K562 (cell line): ENCODE measurements at regions not wholly inside any gene's neighbourhood (a gene's known extent, or its start where the extent isn't known, plus 50 kb on each side); places are given as distances from the start of the nearest gene placed in this dataset.

Source experiments
- ATAC-seq: fragments of 200-7000 bp; cut with Tn5 transposase; 3 replicates; pipeline ENCODE4 v1.9.1; 2020; ENCODE audit warnings: moderate library complexity
- BruUV-seq: library from RNA; stranded (reverse); fragments of 400-500 nt; replicated peaks from 2 replicates; lab custom pipeline; 2021; lab: Mats Ljungman, UMichigan
- CTCF ChIA-PET: fragments of 300-600 bp; formaldehyde crosslinking; extraction: SDS; loops from one replicate; lab custom pipeline; 2021; ENCODE audit warnings: low intra/inter-chr PET ratio; lab: Yijun Ruan, JAX
- POLR2A ChIA-PET: fragments of 300-600, 350-650 bp; sonication (Branson Sonifier 250); formaldehyde crosslinking; extraction: SDS; loops from one replicate; lab custom pipeline; 2021; ENCODE audit warnings: antibody characterized with exemption, inconsistent platforms; lab: Yijun Ruan, JAX
- DNase-seq, 4 experiments: peaks; one replicate each; pipeline versions ENCODE4 v3.0.0 to v3.0.0-alpha.2; 2011 to 2018; ENCODE audit warnings: low spot score in 3 of 4, mixed read lengths in 3 of 4; ENCODE audit errors: extremely low read depth in 1 of 4
- FAIRE-seq: peaks from 2 replicates; lab custom pipeline; 2011; peaks lifted over from hg19 to GRCh38; lab: Jason Lieb, UNC
- H2AFZ ChIP-seq: 2 replicates; pipeline ENCODE4 v1.6.0; 2011; ENCODE audit warnings: low read depth, low read length, control low read depth, inconsistent platforms
- H3K27ac ChIP-seq: fragments of 200-600 bp; 3 replicates; pipeline ENCODE4 v1.8.0; 2011; ENCODE audit warnings: low read depth, mild to moderate bottlenecking, control low read depth, inconsistent platforms, low read length, moderate library complexity, mixed read lengths; ENCODE audit errors: extremely low read depth
- H3K27me3 ChIP-seq, 2 experiments: fragments of 300-600 bp in 1 of 2; 2 replicates in 1 of 2; 3 replicates in 1 of 2; pipeline versions ENCODE4 v1.6.0 to v1.8.0; 2011; ENCODE audit warnings: inconsistent platforms in 2 of 2, low read length in 2 of 2, mild to moderate bottlenecking in 1 of 2, mixed read lengths in 1 of 2, moderate library complexity in 1 of 2; ENCODE audit not compliant: control insufficient read depth in 2 of 2, insufficient read depth in 2 of 2
- H3K36me3 ChIP-seq: fragments of 300-600 bp; 3 replicates; pipeline ENCODE4 v1.8.0; 2011; ENCODE audit warnings: mild to moderate bottlenecking, low read length, inconsistent platforms; ENCODE audit not compliant: control insufficient read depth, insufficient read depth
- H3K4me1 ChIP-seq, 2 experiments: fragments of 200-600 bp in 1 of 2; replicated peaks in 1 of 2; 2 replicates in 1 of 2; 3 replicates in 1 of 2; pipeline versions ENCODE4 v1.5.1 to v1.8.0; 2011; ENCODE audit warnings: inconsistent platforms in 2 of 2, low read length in 2 of 2, mild to moderate bottlenecking in 1 of 2, mixed read lengths in 1 of 2, moderate library complexity in 1 of 2; ENCODE audit not compliant: control insufficient read depth in 2 of 2, insufficient read depth in 2 of 2
- H3K4me2 ChIP-seq: 2 replicates; pipeline ENCODE4 v1.6.1; 2011; ENCODE audit warnings: low read length, control low read depth, inconsistent platforms, mixed read lengths; ENCODE audit not compliant: insufficient read depth
- H3K4me3 ChIP-seq: fragments of 200-600 bp; sonication (generic), shearing (Covaris generic); 2 replicates; pipeline ENCODE4 v1.5.1; 2016; ENCODE audit warnings: control low read depth, inconsistent platforms
- H3K79me2 ChIP-seq: fragments of 200-600 bp; 3 replicates; pipeline ENCODE4 v1.8.0; 2011; ENCODE audit warnings: low read length, inconsistent platforms; ENCODE audit not compliant: control insufficient read depth, insufficient read depth
- H3K9ac ChIP-seq, 2 experiments: 2 replicates each; pipeline versions ENCODE4 v1.6.0 to v1.6.1; 2011; ENCODE audit warnings: low read depth in 2 of 2, low read length in 2 of 2, control low read depth in 1 of 2, inconsistent platforms in 1 of 2, mild to moderate bottlenecking in 1 of 2, mixed read lengths in 1 of 2; ENCODE audit not compliant: insufficient read depth in 1 of 2
- H3K9me1 ChIP-seq: one replicate; pipeline ENCODE4 v1.6.0; 2011; ENCODE audit warnings: inconsistent platforms, mild to moderate bottlenecking, low read length, moderate library complexity; ENCODE audit not compliant: control insufficient read depth, insufficient read depth
- H3K9me3 ChIP-seq: replicated peaks from 2 replicates; pipeline ENCODE4 v1.5.1; 2011; ENCODE audit warnings: low read depth, low read length, inconsistent platforms; ENCODE audit not compliant: control insufficient read depth, insufficient read depth
- H4K20me1 ChIP-seq: replicated peaks from 2 replicates; pipeline ENCODE4 v1.6.1; 2011; ENCODE audit warnings: low read length, inconsistent platforms, mixed read lengths; ENCODE audit not compliant: control insufficient read depth, insufficient read depth
- CBFA2T3 ChIP-seq: fragments of 450-650 bp; IDR thresholded peaks from 2 replicates; pipeline ENCODE4 v1.6.1; 2017
- HDGF ChIP-seq: fragments of 450-650 bp; IDR thresholded peaks from 2 replicates; pipeline ENCODE4 v1.6.1; 2016
- HEY1 ChIP-seq: fragments of 250-450 bp; sonication (Bioruptor Pico); IDR thresholded peaks from 2 replicates; pipeline ENCODE4 v1.5.0; 2020; ENCODE audit warnings: mild to moderate bottlenecking, moderate library complexity, borderline replicate concordance
- HNRNPH1 ChIP-seq: fragments of 200-400 bp; formaldehyde crosslinking; optimal IDR thresholded peaks from 2 replicates; pipeline ENCODE3; 2017; ENCODE audit warnings: low read depth, mild to moderate bottlenecking, low read length, moderate library complexity
- NFYB ChIP-seq: IDR thresholded peaks from 2 replicates; pipeline ENCODE4 v1.6.1; 2011; ENCODE audit warnings: mild to moderate bottlenecking, moderate library complexity; ENCODE audit not compliant: insufficient read length; ENCODE audit errors: extremely low read depth
- POU5F1 ChIP-seq: fragments of 150-350 bp; IDR thresholded peaks from 2 replicates; pipeline ENCODE4 v1.6.1; 2014; ENCODE audit warnings: borderline replicate concordance, low read length, low read depth, mild to moderate bottlenecking; ENCODE audit not compliant: partially characterized antibody
- SAFB2 ChIP-seq: fragments of 200-400 bp; formaldehyde crosslinking; IDR thresholded peaks from 2 replicates; pipeline ENCODE4 v1.6.1; 2018; ENCODE audit warnings: borderline replicate concordance, low read length, low read depth, moderate library complexity; ENCODE audit not compliant: severe bottlenecking
- SMAD1 ChIP-seq: fragments of 150-350 bp; IDR thresholded peaks from 2 replicates; pipeline ENCODE4 v1.6.1; 2014; ENCODE audit warnings: low read length, low read depth; ENCODE audit not compliant: partially characterized antibody
- SNRNP70 ChIP-seq: fragments of 200-400 bp; formaldehyde crosslinking; optimal IDR thresholded peaks from 2 replicates; pipeline ENCODE3; 2017; ENCODE audit warnings: low read depth, low read length
- ZBTB33 ChIP-seq: sonication (generic); formaldehyde crosslinking; IDR thresholded peaks from 2 replicates; pipeline ENCODE4 v1.8.1; 2023; ENCODE audit warnings: mild to moderate bottlenecking, missing genetic modification reagents
- ZNF224 ChIP-seq: sonication (generic); formaldehyde crosslinking; IDR thresholded peaks from 2 replicates; pipeline ENCODE4 v1.8.0; 2022; ENCODE audit warnings: mild to moderate bottlenecking, missing genetic modification reagents
- ZNF280A ChIP-seq: fragments of 450-650 bp; IDR thresholded peaks from 2 replicates; pipeline ENCODE4 v1.6.1; 2018; ENCODE audit warnings: mild to moderate bottlenecking, low read depth; ENCODE audit not compliant: partially characterized antibody
- ZNF445 ChIP-seq: fragments of 250-450 bp; sonication (Bioruptor Pico); IDR thresholded peaks from 2 replicates; pipeline ENCODE4 v1.4.0; 2020; ENCODE audit warnings: low read depth, mild to moderate bottlenecking, moderate library complexity
- WGBS: fragments of 100-300 bp; shearing (Covaris generic); methylation state at CpG from one replicate; pipeline ENCODE4 v1.1.6; 2016; ENCODE audit warnings: low coverage, mixed read lengths; ENCODE audit not compliant: insufficient coverage; ENCODE audit errors: missing lambda C conversion rate; 5-methylcytosine and 5-hydroxymethylcytosine counted together
- in situ Hi-C: fragments of 300-500 bp; cut with MboI; formaldehyde crosslinking; loops from 4 replicates; pipeline ENCODE4 v1.15.0; 2018; ENCODE audit warnings: inconsistent platforms, mixed read lengths
- intact Hi-C: fragments of 100-400 bp; cut with micrococcal nuclease; formaldehyde crosslinking; loops from 2 replicates; pipeline ENCODE4 v1.14.2; 2022

- H4K20me1 ChIP-seq, result no peaks in the 10 kb centered on the region
- H2AFZ ChIP-seq, result no peak overlapping the region
- H3K9ac ChIP-seq, result no peak overlapping the region
- H3K4me1 ChIP-seq, result no peaks in the 10 kb centered on the region
- H3K9me3 ChIP-seq, result no peaks in the 10 kb centered on the region
- POLR2A ChIA-PET, result no interaction called here
- no peaks in the 10 kb centered on the region; a peak in 1 of 5 replicates for H3K27me3 ChIP-seq
- DNase-seq (no peak), ATAC-seq (no peak; the same call in none of the 3 replicates), FAIRE-seq (peak; percentile 68)
- H3K79me2 ChIP-seq, result no peaks in the 10 kb centered on the region
- no peaks in the 10 kb centered on the region for H3K9me1 ChIP-seq
- no TSS peak for BruUV-seq
- H3K36me3 ChIP-seq, result no peaks in the 10 kb centered on the region
- intact Hi-C loops, result no loop called here
- H3K27ac ChIP-seq, result no peak overlapping the region
- WGBS, result 3% methylated on average over 8 of the region's 8 CpGs
- in situ Hi-C loops, result no loop called here
- H3K4me2 ChIP-seq, result no peak overlapping the region
- TF ChIP-seq ZNF280A (no peak), HDGF (no peak), SMAD1 (no peak), HEY1 (CRISPR knock-in tag) (no peak), SAFB2 (no peak), ZBTB33 (CRISPR knock-in tag) (no peak), ZNF445 (no peak), ZNF224 (CRISPR knock-in tag) (no peak), SNRNP70 (no peak), CBFA2T3 (no peak), NFYB (no peak), HNRNPH1 (no peak), POU5F1 (no peak)
- CTCF ChIA-PET, result no interaction called here
- H3K4me3 ChIP-seq, result no peak overlapping the region
These were observed 182.2 kb upstream of the DUSP10 start for GRCh38 chr1:221923929-221924598.
